Ishikawa (cell line): ENCODE measurements at regions not wholly inside any gene's neighbourhood (a gene's known extent, or its start where the extent isn't known, plus 50 kb on each side); places are given as distances from the start of the nearest gene placed in this dataset.

Experiments used
- CEBPB ChIP-seq: IDR thresholded peaks from 2 replicates; pipeline ENCODE4 v1.6.1; 2012
- CREB1 ChIP-seq: IDR thresholded peaks from 2 replicates; pipeline ENCODE4 v1.6.1; 2012; ENCODE audit warnings: low read depth
- EGR1 ChIP-seq: IDR thresholded peaks from 2 replicates; pipeline ENCODE4 v1.6.1; 2012
- EP300 ChIP-seq: IDR thresholded peaks from 2 replicates; pipeline ENCODE4 v1.6.1; 2012; ENCODE audit warnings: borderline replicate concordance
- FOXM1 ChIP-seq: IDR thresholded peaks from 2 replicates; pipeline ENCODE4 v1.6.1; 2012; ENCODE audit warnings: low read depth, borderline replicate concordance
- MAX ChIP-seq: IDR thresholded peaks from 2 replicates; pipeline ENCODE4 v1.6.1; 2012
- NFIC ChIP-seq: IDR thresholded peaks from 2 replicates; pipeline ENCODE4 v1.6.1; 2012
- RAD21 ChIP-seq: IDR thresholded peaks from 2 replicates; pipeline ENCODE4 v1.6.1; 2012; ENCODE audit warnings: low read depth
- TAF1 ChIP-seq: IDR thresholded peaks from 2 replicates; pipeline ENCODE4 v1.6.1; 2012; ENCODE audit warnings: low read depth, mild to moderate bottlenecking
- TCF12 ChIP-seq: IDR thresholded peaks from 2 replicates; pipeline ENCODE4 v1.6.1; 2012; ENCODE audit warnings: low read depth
- TEAD4 ChIP-seq: IDR thresholded peaks from 2 replicates; pipeline ENCODE4 v1.6.1; 2012
- USF1 ChIP-seq: IDR thresholded peaks from 2 replicates; pipeline ENCODE4 v1.6.1; 2012
- YY1 ChIP-seq: IDR thresholded peaks from 2 replicates; pipeline ENCODE4 v1.6.1; 2012; ENCODE audit warnings: low read depth
- ZBTB7A ChIP-seq: IDR thresholded peaks from 2 replicates; pipeline ENCODE4 v1.6.1; 2012; ENCODE audit warnings: low read depth
- TF ChIP-seq, protein P1 (sequence below): IDR thresholded peaks from 2 replicates; pipeline ENCODE4 v1.6.1; 2012; ENCODE audit warnings: low read depth, mild to moderate bottlenecking

DNA sequence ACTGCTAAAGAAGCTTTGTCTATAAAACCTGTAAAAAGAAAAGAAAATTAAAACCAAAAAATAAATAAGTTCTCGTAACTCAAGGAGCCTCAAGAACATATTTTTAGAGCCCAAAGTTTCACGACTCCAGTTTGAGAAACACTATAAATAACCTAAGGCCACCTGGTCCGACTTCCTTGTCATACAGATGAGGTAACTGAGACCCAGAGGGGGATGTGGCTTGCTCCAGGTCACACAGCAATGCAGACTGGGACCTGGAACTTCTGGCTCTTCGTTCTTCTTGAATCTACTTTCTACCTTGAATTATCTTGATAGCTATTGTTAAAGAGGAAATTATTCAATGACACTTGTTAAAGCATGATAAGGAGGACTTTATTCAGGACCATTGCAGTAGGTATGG is 514.8 kb downstream of the CDK5RAP2 start:
- TF ChIP-seq CEBPB (no peak), USF1 (no peak), NFIC (no peak), FOXM1 (no peak), YY1 (no peak), TCF12 (no peak), TEAD4 (no peak), CREB1 (no peak), TAF1 (no peak), ZBTB7A (no peak), EGR1 (no peak), MAX (no peak), RAD21 (no peak), EP300 (no peak)
- TF ChIP-seq, protein P1, sequence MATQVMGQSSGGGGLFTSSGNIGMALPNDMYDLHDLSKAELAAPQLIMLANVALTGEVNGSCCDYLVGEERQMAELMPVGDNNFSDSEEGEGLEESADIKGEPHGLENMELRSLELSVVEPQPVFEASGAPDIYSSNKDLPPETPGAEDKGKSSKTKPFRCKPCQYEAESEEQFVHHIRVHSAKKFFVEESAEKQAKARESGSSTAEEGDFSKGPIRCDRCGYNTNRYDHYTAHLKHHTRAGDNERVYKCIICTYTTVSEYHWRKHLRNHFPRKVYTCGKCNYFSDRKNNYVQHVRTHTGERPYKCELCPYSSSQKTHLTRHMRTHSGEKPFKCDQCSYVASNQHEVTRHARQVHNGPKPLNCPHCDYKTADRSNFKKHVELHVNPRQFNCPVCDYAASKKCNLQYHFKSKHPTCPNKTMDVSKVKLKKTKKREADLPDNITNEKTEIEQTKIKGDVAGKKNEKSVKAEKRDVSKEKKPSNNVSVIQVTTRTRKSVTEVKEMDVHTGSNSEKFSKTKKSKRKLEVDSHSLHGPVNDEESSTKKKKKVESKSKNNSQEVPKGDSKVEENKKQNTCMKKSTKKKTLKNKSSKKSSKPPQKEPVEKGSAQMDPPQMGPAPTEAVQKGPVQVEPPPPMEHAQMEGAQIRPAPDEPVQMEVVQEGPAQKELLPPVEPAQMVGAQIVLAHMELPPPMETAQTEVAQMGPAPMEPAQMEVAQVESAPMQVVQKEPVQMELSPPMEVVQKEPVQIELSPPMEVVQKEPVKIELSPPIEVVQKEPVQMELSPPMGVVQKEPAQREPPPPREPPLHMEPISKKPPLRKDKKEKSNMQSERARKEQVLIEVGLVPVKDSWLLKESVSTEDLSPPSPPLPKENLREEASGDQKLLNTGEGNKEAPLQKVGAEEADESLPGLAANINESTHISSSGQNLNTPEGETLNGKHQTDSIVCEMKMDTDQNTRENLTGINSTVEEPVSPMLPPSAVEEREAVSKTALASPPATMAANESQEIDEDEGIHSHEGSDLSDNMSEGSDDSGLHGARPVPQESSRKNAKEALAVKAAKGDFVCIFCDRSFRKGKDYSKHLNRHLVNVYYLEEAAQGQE = no peak

DNA sequence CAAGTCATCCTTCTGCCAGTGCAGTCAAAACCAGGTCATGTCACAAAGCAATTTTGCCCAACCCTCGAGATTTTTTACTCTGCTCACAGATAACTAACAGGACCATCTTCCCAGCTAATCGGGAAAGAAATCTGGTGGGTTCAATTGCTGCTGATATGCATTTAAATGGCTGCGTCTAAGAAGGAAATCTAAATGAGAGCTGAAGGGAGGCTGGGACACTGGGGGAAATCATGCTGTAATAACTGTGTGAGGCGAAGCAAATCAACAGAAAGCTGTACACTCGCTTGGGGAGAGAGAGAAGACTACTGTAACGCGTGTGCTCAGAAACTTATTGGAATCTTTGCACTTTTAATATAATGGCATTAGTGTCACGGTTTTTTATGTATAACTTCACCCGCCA is 535.0 kb downstream of the CDK5RAP2 start:
- TF ChIP-seq, protein P1 = no peak
- TF ChIP-seq USF1 (no peak), NFIC (no peak), CEBPB (no peak), TCF12 (no peak), MAX (no peak)

DNA sequence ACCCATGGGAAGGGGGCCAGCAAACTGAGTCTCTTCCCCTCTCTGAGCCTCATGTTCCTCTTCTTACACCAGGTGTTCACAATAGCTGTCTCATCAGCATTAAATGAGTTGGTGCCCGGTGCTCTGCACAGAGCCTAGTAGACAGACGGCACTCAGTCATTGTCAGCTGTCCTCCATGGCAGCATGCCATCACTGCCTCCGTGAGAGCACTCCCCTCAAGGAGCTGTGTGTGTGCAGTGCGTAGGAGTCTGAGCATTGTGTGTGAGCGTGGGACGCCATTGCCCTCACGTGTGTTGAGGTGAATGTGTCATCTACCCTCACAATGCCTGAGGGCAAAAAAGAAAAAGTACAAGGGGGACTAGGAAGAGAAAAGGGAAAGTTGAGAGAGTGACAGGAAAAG is 536.5 kb downstream of the CDK5RAP2 start:
- TF ChIP-seq EGR1 = no peak
- no peak for TF ChIP-seq YY1
- TF ChIP-seq USF1 = no peak

GRCh38 chr9:120040896-120041295 is 539.1 kb downstream of the CDK5RAP2 start:
- TF ChIP-seq RAD21 = no peak
- no peak for TF ChIP-seq TCF12
- TF ChIP-seq TAF1 = no peak
- TF ChIP-seq, protein P1 = no peak
- no peak for TF ChIP-seq ZBTB7A
- TF ChIP-seq USF1 = no peak
- no peak for TF ChIP-seq MAX
